IMR-90 (cell line): ENCODE measurements at regions not wholly inside any gene's neighbourhood (a gene's known extent, or its start where the extent isn't known, plus 50 kb on each side); places are given as distances from the start of the nearest gene placed in this dataset.

ENCODE experiments used
- CEBPB ChIP-seq: IDR thresholded peaks from 2 replicates; pipeline ENCODE4 v1.6.1; 2012; ENCODE audit warnings: low read depth, low read length, improper control_type of control experiment
- CTCF ChIP-seq: conservative IDR thresholded peaks from 2 replicates; pipeline ENCODE4 v1.5.1; 2012; ENCODE audit warnings: mild to moderate bottlenecking, low read depth, low read length, improper control_type of control experiment
- ELK1 ChIP-seq: fragments of 150-350 bp; IDR thresholded peaks from 2 replicates; pipeline ENCODE4 v1.6.1; 2016; ENCODE audit warnings: low read depth, mild to moderate bottlenecking, low read length, moderate library complexity, borderline replicate concordance
- FOS ChIP-seq: fragments of 150-350 bp; IDR thresholded peaks from 2 replicates; pipeline ENCODE4 v1.6.1; 2016; ENCODE audit warnings: low read depth, low read length
- MAFK ChIP-seq: IDR thresholded peaks from 2 replicates; pipeline ENCODE4 v1.6.1; 2012; ENCODE audit warnings: low read depth, low read length, improper control_type of control experiment
- MAZ ChIP-seq: IDR thresholded peaks from 2 replicates; pipeline ENCODE4 v1.6.1; 2012; ENCODE audit warnings: low read depth, mild to moderate bottlenecking, low read length, improper control_type of control experiment, moderate library complexity, borderline replicate concordance
- MXI1 ChIP-seq: IDR thresholded peaks from 2 replicates; pipeline ENCODE4 v1.6.1; 2012; ENCODE audit warnings: low read depth, mild to moderate bottlenecking, low read length, moderate library complexity, borderline replicate concordance
- NFE2L2 ChIP-seq: fragments of 150-350 bp; IDR thresholded peaks from 2 replicates; pipeline ENCODE4 v1.6.1; 2016; ENCODE audit warnings: low read depth, mild to moderate bottlenecking, low read length
- POLR2A ChIP-seq: IDR thresholded peaks from 2 replicates; pipeline ENCODE4 v1.6.1; 2012; ENCODE audit warnings: mild to moderate bottlenecking, low read depth, low read length
- RAD21 ChIP-seq: IDR thresholded peaks from 2 replicates; pipeline ENCODE4 v1.6.1; 2012; ENCODE audit warnings: low read length, improper control_type of control experiment
- RCOR1 ChIP-seq: IDR thresholded peaks from 2 replicates; pipeline ENCODE4 v1.6.1; 2012; ENCODE audit warnings: mild to moderate bottlenecking, low read length, improper control_type of control experiment; ENCODE audit not compliant: insufficient replicate concordance
- RFX5 ChIP-seq: IDR thresholded peaks from 2 replicates; pipeline ENCODE4 v1.8.0; 2012; ENCODE audit warnings: low read depth, mild to moderate bottlenecking, low read length, moderate library complexity
- SMC3 ChIP-seq: fragments of 150-350 bp; IDR thresholded peaks from 2 replicates; pipeline ENCODE4 v1.6.1; 2016; ENCODE audit warnings: low read depth, mild to moderate bottlenecking, antibody characterized with exemption, low read length, moderate library complexity
- TF ChIP-seq, protein P1 (sequence below): fragments of 150-350 bp; IDR thresholded peaks from 2 replicates; pipeline ENCODE4 v1.6.1; 2017; ENCODE audit warnings: mild to moderate bottlenecking, antibody characterized with exemption, low read length, low read depth

GRCh38 chr3:145735631-145736030, 425.4 kb downstream of the PLOD2 start:
- TF ChIP-seq CTCF (no peak), POLR2A (no peak), RCOR1 (no peak), ELK1 (no peak), MXI1 (no peak), RAD21 (no peak), SMC3 (no peak), NFE2L2 (no peak), MAFK (no peak), MAZ (no peak), CEBPB (no peak), FOS (no peak), RFX5 (no peak)
- TF ChIP-seq, protein P1, sequence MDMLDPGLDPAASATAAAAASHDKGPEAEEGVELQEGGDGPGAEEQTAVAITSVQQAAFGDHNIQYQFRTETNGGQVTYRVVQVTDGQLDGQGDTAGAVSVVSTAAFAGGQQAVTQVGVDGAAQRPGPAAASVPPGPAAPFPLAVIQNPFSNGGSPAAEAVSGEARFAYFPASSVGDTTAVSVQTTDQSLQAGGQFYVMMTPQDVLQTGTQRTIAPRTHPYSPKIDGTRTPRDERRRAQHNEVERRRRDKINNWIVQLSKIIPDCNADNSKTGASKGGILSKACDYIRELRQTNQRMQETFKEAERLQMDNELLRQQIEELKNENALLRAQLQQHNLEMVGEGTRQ, result no peak
